ENCODE measurements at regions not wholly inside any gene's neighbourhood (a gene's known extent, or its start where the extent isn't known, plus 50 kb on each side); places are given as distances from the start of the nearest gene placed in this dataset.

- TF ChIP-seq CTCF (conservative IDR thresholded peaks at IDR 0.05; ENCODE audit: low read depth, low read length) (no peak), EZH2 (IDR thresholded peaks at IDR 0.05; ENCODE audit: borderline replicate concordance, low read depth, low read length, poor library complexity, severe bottlenecking) (no peak)
Measured at GRCh38 chr7:50860598-50860997, 77.9 kb upstream of the GRB10 start.
